ENCODE measurements at regions not wholly inside any gene's neighbourhood (a gene's known extent, or its start where the extent isn't known, plus 50 kb on each side); places are given as distances from the start of the nearest gene placed in this dataset.

DNA sequence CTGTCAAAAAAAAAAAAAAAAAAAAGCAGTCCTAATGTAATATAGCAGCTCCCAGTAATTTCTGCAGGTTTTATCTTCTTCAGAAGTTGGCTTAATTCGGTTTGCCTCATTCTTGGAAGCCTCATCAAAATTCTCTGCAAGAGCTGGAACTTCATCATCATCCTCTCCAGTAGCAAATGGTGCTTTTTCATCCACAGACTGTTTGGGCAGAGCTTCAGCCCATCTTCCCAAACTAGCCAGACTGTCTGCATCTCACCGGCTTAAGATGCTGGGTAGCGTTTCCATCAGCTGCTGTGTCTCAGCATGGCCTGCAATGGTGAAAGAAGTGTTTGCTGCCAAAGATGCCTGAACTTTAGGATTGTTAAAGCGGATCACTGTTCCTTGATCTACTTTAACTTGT is 112.6 kb downstream of the AIPL1 start:
- ATAC-seq = no peak

DNA sequence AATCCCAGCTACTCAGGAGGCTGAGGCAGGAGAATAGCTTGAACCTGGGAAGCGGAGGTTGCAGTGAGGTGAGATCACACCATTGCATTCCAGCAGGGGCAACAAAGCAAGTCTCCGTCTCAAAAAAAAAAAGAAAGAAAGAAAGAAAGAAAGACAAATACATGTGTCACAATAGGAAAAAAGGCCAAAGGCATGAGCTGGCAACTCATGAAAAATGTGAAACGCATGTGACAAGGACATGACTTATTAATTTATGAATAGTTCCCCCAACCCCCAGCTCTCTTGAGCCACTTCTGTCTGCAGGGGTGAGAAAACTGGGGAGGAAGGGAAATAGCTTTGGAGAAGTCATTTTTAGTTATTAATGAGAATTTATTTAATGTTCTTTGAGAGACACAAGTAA is 120.6 kb downstream of the AIPL1 start:
- TF ChIP-seq ZFP3 (CRISPR knock-in tag; IDR thresholded peaks at IDR 0.05) (no peak), TOX (CRISPR knock-in tag; IDR thresholded peaks at IDR 0.05; ENCODE audit: borderline replicate concordance) (no peak), ZFP30 (CRISPR knock-in tag; IDR thresholded peaks at IDR 0.05) (no peak), RARB (CRISPR knock-in tag; IDR thresholded peaks at IDR 0.05) (no peak), TCF4 (CRISPR knock-in tag; IDR thresholded peaks at IDR 0.05; ENCODE audit: borderline replicate concordance) (no peak), CSDC2 (CRISPR knock-in tag; IDR thresholded peaks at IDR 0.05) (no peak), ZNF565 (CRISPR knock-in tag; conservative IDR thresholded peaks at IDR 0.05; ENCODE audit: low read depth) (no peak), GLIS3 (CRISPR knock-in tag; IDR thresholded peaks at IDR 0.05) (no peak), ZNF8 (CRISPR knock-in tag; IDR thresholded peaks at IDR 0.05) (no peak), BACH2 (CRISPR knock-in tag; IDR thresholded peaks at IDR 0.05; ENCODE audit: borderline replicate concordance) (no peak), SNAI2 (CRISPR knock-in tag; IDR thresholded peaks at IDR 0.05) (no peak), ARNTL (CRISPR knock-in tag; IDR thresholded peaks at IDR 0.05; ENCODE audit: borderline replicate concordance, low read depth) (no peak)
- TF ChIP-seq, protein P1, sequence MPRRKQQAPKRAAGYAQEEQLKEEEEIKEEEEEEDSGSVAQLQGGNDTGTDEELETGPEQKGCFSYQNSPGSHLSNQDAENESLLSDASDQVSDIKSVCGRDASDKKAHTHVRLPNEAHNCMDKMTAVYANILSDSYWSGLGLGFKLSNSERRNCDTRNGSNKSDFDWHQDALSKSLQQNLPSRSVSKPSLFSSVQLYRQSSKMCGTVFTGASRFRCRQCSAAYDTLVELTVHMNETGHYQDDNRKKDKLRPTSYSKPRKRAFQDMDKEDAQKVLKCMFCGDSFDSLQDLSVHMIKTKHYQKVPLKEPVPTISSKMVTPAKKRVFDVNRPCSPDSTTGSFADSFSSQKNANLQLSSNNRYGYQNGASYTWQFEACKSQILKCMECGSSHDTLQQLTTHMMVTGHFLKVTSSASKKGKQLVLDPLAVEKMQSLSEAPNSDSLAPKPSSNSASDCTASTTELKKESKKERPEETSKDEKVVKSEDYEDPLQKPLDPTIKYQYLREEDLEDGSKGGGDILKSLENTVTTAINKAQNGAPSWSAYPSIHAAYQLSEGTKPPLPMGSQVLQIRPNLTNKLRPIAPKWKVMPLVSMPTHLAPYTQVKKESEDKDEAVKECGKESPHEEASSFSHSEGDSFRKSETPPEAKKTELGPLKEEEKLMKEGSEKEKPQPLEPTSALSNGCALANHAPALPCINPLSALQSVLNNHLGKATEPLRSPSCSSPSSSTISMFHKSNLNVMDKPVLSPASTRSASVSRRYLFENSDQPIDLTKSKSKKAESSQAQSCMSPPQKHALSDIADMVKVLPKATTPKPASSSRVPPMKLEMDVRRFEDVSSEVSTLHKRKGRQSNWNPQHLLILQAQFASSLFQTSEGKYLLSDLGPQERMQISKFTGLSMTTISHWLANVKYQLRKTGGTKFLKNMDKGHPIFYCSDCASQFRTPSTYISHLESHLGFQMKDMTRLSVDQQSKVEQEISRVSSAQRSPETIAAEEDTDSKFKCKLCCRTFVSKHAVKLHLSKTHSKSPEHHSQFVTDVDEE (CRISPR knock-in tag; IDR thresholded peaks at IDR 0.05) = no peak
- TF ChIP-seq, protein P2, sequence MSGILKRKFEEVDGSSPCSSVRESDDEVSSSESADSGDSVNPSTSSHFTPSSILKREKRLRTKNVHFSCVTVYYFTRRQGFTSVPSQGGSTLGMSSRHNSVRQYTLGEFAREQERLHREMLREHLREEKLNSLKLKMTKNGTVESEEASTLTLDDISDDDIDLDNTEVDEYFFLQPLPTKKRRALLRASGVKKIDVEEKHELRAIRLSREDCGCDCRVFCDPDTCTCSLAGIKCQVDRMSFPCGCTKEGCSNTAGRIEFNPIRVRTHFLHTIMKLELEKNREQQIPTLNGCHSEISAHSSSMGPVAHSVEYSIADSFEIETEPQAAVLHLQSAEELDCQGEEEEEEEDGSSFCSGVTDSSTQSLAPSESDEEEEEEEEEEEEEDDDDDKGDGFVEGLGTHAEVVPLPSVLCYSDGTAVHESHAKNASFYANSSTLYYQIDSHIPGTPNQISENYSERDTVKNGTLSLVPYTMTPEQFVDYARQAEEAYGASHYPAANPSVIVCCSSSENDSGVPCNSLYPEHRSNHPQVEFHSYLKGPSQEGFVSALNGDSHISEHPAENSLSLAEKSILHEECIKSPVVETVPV (CRISPR knock-in tag; IDR thresholded peaks at IDR 0.05) = no peak
- TF ChIP-seq, protein P3, sequence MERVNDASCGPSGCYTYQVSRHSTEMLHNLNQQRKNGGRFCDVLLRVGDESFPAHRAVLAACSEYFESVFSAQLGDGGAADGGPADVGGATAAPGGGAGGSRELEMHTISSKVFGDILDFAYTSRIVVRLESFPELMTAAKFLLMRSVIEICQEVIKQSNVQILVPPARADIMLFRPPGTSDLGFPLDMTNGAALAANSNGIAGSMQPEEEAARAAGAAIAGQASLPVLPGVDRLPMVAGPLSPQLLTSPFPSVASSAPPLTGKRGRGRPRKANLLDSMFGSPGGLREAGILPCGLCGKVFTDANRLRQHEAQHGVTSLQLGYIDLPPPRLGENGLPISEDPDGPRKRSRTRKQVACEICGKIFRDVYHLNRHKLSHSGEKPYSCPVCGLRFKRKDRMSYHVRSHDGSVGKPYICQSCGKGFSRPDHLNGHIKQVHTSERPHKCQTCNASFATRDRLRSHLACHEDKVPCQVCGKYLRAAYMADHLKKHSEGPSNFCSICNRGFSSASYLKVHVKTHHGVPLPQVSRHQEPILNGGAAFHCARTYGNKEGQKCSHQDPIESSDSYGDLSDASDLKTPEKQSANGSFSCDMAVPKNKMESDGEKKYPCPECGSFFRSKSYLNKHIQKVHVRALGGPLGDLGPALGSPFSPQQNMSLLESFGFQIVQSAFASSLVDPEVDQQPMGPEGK (CRISPR knock-in tag; IDR thresholded peaks at IDR 0.05; ENCODE audit: borderline replicate concordance) = no peak
- TF ChIP-seq, protein P4, sequence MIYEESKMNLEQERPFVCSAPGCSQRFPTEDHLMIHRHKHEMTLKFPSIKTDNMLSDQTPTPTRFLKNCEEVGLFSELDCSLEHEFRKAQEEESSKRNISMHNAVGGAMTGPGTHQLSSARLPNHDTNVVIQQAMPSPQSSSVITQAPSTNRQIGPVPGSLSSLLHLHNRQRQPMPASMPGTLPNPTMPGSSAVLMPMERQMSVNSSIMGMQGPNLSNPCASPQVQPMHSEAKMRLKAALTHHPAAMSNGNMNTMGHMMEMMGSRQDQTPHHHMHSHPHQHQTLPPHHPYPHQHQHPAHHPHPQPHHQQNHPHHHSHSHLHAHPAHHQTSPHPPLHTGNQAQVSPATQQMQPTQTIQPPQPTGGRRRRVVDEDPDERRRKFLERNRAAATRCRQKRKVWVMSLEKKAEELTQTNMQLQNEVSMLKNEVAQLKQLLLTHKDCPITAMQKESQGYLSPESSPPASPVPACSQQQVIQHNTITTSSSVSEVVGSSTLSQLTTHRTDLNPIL (CRISPR knock-in tag; IDR thresholded peaks at IDR 0.05; ENCODE audit: low read depth) = no peak
- ATAC-seq = no peak

More for the DNA sequence above, 112.6 kb downstream of the AIPL1 start:
- no peak for TF ChIP-seq ZNF70 (CRISPR knock-in tag; IDR thresholded peaks at IDR 0.05)
- TF ChIP-seq ZNF565 (CRISPR knock-in tag; conservative IDR thresholded peaks at IDR 0.05; ENCODE audit: low read depth) = no peak
- TF ChIP-seq, protein P1 (CRISPR knock-in tag; IDR thresholded peaks at IDR 0.05) = no peak
- TF ChIP-seq, protein P5, sequence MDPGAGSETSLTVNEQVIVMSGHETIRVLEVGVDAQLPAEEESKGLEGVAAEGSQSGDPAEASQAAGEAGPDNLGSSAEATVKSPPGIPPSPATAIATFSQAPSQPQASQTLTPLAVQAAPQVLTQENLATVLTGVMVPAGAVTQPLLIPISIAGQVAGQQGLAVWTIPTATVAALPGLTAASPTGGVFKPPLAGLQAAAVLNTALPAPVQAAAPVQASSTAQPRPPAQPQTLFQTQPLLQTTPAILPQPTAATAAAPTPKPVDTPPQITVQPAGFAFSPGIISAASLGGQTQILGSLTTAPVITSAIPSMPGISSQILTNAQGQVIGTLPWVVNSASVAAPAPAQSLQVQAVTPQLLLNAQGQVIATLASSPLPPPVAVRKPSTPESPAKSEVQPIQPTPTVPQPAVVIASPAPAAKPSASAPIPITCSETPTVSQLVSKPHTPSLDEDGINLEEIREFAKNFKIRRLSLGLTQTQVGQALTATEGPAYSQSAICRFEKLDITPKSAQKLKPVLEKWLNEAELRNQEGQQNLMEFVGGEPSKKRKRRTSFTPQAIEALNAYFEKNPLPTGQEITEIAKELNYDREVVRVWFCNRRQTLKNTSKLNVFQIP (CRISPR knock-in tag; IDR thresholded peaks at IDR 0.05; ENCODE audit: borderline replicate concordance, low read depth) = no peak
- TF ChIP-seq ZNF8 (CRISPR knock-in tag; IDR thresholded peaks at IDR 0.05) = no peak

Data from SK-N-SH treated with all-trans-retinoic acid at 6 μM for 48 hours (cell line).